Coronary artery (tissue), 2 donors: ENCODE measurements at regions not wholly inside any gene's neighbourhood (a gene's known extent, or its start where the extent isn't known, plus 50 kb on each side); places are given as distances from the start of the nearest gene placed in this dataset.

Experiments
- DNase-seq: peaks from one replicate; pipeline ENCODE4 v3.0.0-alpha.2; 2017; ENCODE audit warnings: low spot score
- H3K27ac ChIP-seq, 2 donors: fragments of 200-600 bp; sonication (generic); one replicate each; pipeline ENCODE4 v1.5.1; 2016 to 2019
- H3K4me3 ChIP-seq: fragments of 200-600 bp; sonication (generic); 2 replicates; pipeline ENCODE4 v1.5.1; 2016; ENCODE audit warnings: mild to moderate bottlenecking, moderate library complexity
- CTCF ChIP-seq: fragments of 200-600 bp; sonication (generic); IDR thresholded peaks from one replicate; pipeline ENCODE4 v1.5.1; 2019; ENCODE audit warnings: antibody characterized with exemption

- TF ChIP-seq CTCF, result no peak
- no peak overlapping the region for H3K27ac ChIP-seq
- DNase-seq, result no peak
- no peak overlapping the region for H3K4me3 ChIP-seq
Measured at GRCh38 chr13:24605923-24606372, 74.3 kb upstream of the ATP12A start.

GRCh38 chr13:24606486-24607170 lies 73.6 kb upstream of the ATP12A start:
- no peak overlapping the region for H3K27ac ChIP-seq
- no peak for TF ChIP-seq CTCF
- DNase-seq, result no peak
- H3K4me3 ChIP-seq, result no peak overlapping the region

GRCh38 chr13:24610956-24611355 lies 69.3 kb upstream of the ATP12A start:
- H3K4me3 ChIP-seq, result no peak overlapping the region
- no peak overlapping the region for H3K27ac ChIP-seq
- no peak for DNase-seq
- no peak for TF ChIP-seq CTCF

GRCh38 chr13:24612726-24613125 lies 67.5 kb upstream of the ATP12A start:
- no peak overlapping the region for H3K4me3 ChIP-seq
- TF ChIP-seq CTCF, result no peak

GRCh38 chr13:24613128-24613527 lies 67.1 kb upstream of the ATP12A start:
- no peak overlapping the region for H3K27ac ChIP-seq
- H3K4me3 ChIP-seq, result no peak overlapping the region
- no peak for TF ChIP-seq CTCF
- DNase-seq, result peak; percentile 2

More at GRCh38 chr13:24612726-24613125, 67.5 kb upstream of the ATP12A start:
- peak; percentile 21 for DNase-seq
- no peak overlapping the region for H3K27ac ChIP-seq

GRCh38 chr13:24613755-24614154 lies 66.5 kb upstream of the ATP12A start:
- no peak for TF ChIP-seq CTCF
- Histone ChIP-seq H3K4me3 (no peak overlapping the region), H3K27ac (no peak overlapping the region)
- DNase-seq, result peak; percentile 58
